GM21619 (cell line): ENCODE measurements at regions not wholly inside any gene's neighbourhood (a gene's known extent, or its start where the extent isn't known, plus 50 kb on each side); places are given as distances from the start of the nearest gene placed in this dataset.
"Not testable (repeated sequence)": the region's sequence is repeated elsewhere in the genome, so short reads cannot be mapped to it uniquely, and the experiment has no call there.

Experiments used
- ATAC-seq: cut with Tn5 transposase; IDR thresholded peaks from one replicate; pipeline ENCODE4 v1.9.1; 2021; ENCODE audit not compliant: unreplicated experiment

- no peak for ATAC-seq
Observed at GRCh38 chr6:133099573-133099972, 141.6 kb upstream of the EYA4 start.

- ATAC-seq: no peak
Observed at GRCh38 chr6:133100865-133101264, 140.3 kb upstream of the EYA4 start.

GRCh38 chr6:133101790-133102189 lies 139.4 kb upstream of the EYA4 start:
- ATAC-seq: no peak

- ATAC-seq: no peak
Observed at GRCh38 chr6:133106934-133107333, 134.2 kb upstream of the EYA4 start.

- no peak for ATAC-seq
Observed at GRCh38 chr6:133108419-133108818, 132.7 kb upstream of the EYA4 start.

- no peak for ATAC-seq
Observed at GRCh38 chr6:133114973-133115372, 126.2 kb upstream of the EYA4 start.

GRCh38 chr6:133115946-133116345 lies 125.2 kb upstream of the EYA4 start:
- ATAC-seq: no peak

GRCh38 chr6:133128191-133128590 lies 113.0 kb upstream of the EYA4 start:
- no peak for ATAC-seq

GRCh38 chr6:133129556-133129955 lies 111.6 kb upstream of the EYA4 start:
- ATAC-seq: no peak

- no peak for ATAC-seq
Observed at GRCh38 chr6:133130863-133131262, 110.3 kb upstream of the EYA4 start.

GRCh38 chr6:133131621-133132465 lies 109.3 kb upstream of the EYA4 start:
- ATAC-seq: no peak

- ATAC-seq: no peak
Observed at GRCh38 chr6:133132466-133132971, 108.6 kb upstream of the EYA4 start.

GRCh38 chr6:133136177-133136880 lies 104.8 kb upstream of the EYA4 start:
- ATAC-seq: no peak

GRCh38 chr6:133147470-133148184 lies 93.5 kb upstream of the EYA4 start:
- ATAC-seq: not testable (repeated sequence)

- no peak for ATAC-seq
Observed at GRCh38 chr6:133156689-133157088, 84.5 kb upstream of the EYA4 start.

GRCh38 chr6:133157995-133158394 lies 83.2 kb upstream of the EYA4 start:
- no peak for ATAC-seq

- ATAC-seq: no peak
Observed at GRCh38 chr6:133159255-133159795, 81.8 kb upstream of the EYA4 start.

GRCh38 chr6:133160536-133160935 lies 80.6 kb upstream of the EYA4 start:
- ATAC-seq: no peak

GRCh38 chr6:133165235-133165634 lies 75.9 kb upstream of the EYA4 start:
- no peak for ATAC-seq

- no peak for ATAC-seq
Observed at GRCh38 chr6:133166766-133167165, 74.4 kb upstream of the EYA4 start.

- no peak for ATAC-seq
Observed at GRCh38 chr6:133169901-133170300, 71.3 kb upstream of the EYA4 start.
